Brain microvascular endothelial cell (primary cell): ENCODE measurements at regions not wholly inside any gene's neighbourhood (a gene's known extent, or its start where the extent isn't known, plus 50 kb on each side); places are given as distances from the start of the nearest gene placed in this dataset.

Experiments
- DNase-seq: peaks from one replicate; pipeline ENCODE4 v3.0.0-alpha.2; 2020
- H3K27ac ChIP-seq: fragments of 250-450 bp; sonication (Bioruptor Pico); 2 replicates; pipeline ENCODE4 v1.5.1; 2020; ENCODE audit warnings: mild to moderate bottlenecking, moderate library complexity
- H3K27me3 ChIP-seq: fragments of 250-450 bp; sonication (Bioruptor Pico); replicated peaks from 2 replicates; pipeline ENCODE4 v1.5.1; 2020; ENCODE audit warnings: mild to moderate bottlenecking
- H3K36me3 ChIP-seq: fragments of 250-450 bp; sonication (Bioruptor Pico); replicated peaks from 2 replicates; pipeline ENCODE4 v1.5.1; 2020; ENCODE audit warnings: mild to moderate bottlenecking
- H3K4me3 ChIP-seq: 2 replicates; pipeline ENCODE4 v1.5.1; 2011; ENCODE audit warnings: low read depth, mild to moderate bottlenecking, control low read depth, low read length, moderate library complexity
- in situ Hi-C: cut with HindIII; loops from 2 replicates; pipeline ENCODE4 v1.10.0; 2017; ENCODE audit warnings: low sequenced_read_pairs, low pct_ligation_motif_present
- TF ChIP-seq, protein P1 (sequence below): IDR thresholded peaks from 2 replicates; pipeline ENCODE4 v1.5.1; 2011; ENCODE audit warnings: low read depth, mild to moderate bottlenecking, moderate library complexity, low read length, control low read depth, inconsistent platforms; ENCODE audit errors: missing control alignments

DNA sequence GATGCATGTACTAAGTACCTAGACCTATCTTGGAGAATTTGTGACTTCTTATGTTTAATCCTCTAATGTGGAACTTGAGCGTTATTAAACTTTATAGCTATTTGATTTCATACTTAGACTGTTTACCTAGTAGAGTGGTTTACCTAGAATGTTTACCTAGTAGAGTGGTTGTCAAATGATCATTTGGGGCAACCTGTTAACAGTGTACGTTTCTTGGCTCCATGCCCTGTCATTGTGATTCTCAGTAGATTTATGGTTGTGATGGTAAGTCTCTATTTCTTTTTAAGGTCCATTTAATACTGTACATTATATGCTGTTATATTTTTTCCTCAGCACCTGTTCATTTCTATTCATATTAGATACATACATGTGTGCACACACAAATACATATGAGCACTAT lies 233.0 kb upstream of the MAD2L1 start:
- DNase-seq, result no peak
- TF ChIP-seq, protein P1, sequence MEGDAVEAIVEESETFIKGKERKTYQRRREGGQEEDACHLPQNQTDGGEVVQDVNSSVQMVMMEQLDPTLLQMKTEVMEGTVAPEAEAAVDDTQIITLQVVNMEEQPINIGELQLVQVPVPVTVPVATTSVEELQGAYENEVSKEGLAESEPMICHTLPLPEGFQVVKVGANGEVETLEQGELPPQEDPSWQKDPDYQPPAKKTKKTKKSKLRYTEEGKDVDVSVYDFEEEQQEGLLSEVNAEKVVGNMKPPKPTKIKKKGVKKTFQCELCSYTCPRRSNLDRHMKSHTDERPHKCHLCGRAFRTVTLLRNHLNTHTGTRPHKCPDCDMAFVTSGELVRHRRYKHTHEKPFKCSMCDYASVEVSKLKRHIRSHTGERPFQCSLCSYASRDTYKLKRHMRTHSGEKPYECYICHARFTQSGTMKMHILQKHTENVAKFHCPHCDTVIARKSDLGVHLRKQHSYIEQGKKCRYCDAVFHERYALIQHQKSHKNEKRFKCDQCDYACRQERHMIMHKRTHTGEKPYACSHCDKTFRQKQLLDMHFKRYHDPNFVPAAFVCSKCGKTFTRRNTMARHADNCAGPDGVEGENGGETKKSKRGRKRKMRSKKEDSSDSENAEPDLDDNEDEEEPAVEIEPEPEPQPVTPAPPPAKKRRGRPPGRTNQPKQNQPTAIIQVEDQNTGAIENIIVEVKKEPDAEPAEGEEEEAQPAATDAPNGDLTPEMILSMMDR, result no peak
- Histone ChIP-seq H3K27me3 (no peaks in the 10 kb centered on the region), H3K36me3 (no peaks in the 10 kb centered on the region), H3K4me3 (no peak overlapping the region), H3K27ac (no peak overlapping the region)
- in situ Hi-C loops, result no loop called here

- H3K27ac ChIP-seq, result no peak overlapping the region
- no peaks in the 10 kb centered on the region for H3K27me3 ChIP-seq
- TF ChIP-seq, protein P1, result no peak
- no peak for DNase-seq
- in situ Hi-C loops, result no loop called here
- H3K36me3 ChIP-seq, result no peaks in the 10 kb centered on the region
- no peak overlapping the region for H3K4me3 ChIP-seq
Measured at GRCh38 chr4:120293341-120293740, 226.7 kb upstream of the MAD2L1 start.

- in situ Hi-C loops, result no loop called here
Measured at GRCh38 chr4:120291541-120291940, 224.9 kb upstream of the MAD2L1 start.

DNA sequence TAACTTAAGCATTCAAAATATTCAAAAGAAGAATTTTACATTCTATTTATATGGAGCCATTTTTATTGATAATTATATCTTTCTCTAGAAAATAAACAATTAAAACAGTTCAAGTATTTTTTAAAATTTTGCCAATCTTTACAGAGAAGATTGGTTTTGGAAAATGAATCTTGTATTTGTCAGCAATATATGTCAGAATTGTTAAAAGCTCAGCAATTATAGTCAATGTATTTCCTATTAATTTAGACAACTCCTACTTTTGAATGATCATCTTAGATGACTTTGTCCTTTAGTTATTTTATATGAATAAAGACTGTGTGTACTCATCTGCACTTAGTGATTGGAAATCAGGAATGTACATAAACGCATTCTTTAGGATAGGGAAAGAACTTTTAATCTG lies 223.9 kb upstream of the MAD2L1 start:
- no peak for DNase-seq
- TF ChIP-seq, protein P1, result no peak

More at GRCh38 chr4:120291541-120291940, 224.9 kb upstream of the MAD2L1 start:
- TF ChIP-seq, protein P1, result no peak
- no peaks in the 10 kb centered on the region for H3K36me3 ChIP-seq
- DNase-seq, result no peak
- no peak overlapping the region for H3K4me3 ChIP-seq
- no peaks in the 10 kb centered on the region for H3K27me3 ChIP-seq
- no peak overlapping the region for H3K27ac ChIP-seq

GRCh38 chr4:120286813-120287212 lies 220.2 kb upstream of the MAD2L1 start:
- DNase-seq, result no peak
- in situ Hi-C loops, result no loop called here

More for the DNA sequence above, 223.9 kb upstream of the MAD2L1 start:
- H3K4me3 ChIP-seq, result no peak overlapping the region
- H3K27ac ChIP-seq, result no peak overlapping the region
- no peaks in the 10 kb centered on the region for H3K36me3 ChIP-seq
- in situ Hi-C loops, result no loop called here
- no peaks in the 10 kb centered on the region for H3K27me3 ChIP-seq

GRCh38 chr4:120281581-120281980 lies 214.9 kb upstream of the MAD2L1 start:
- in situ Hi-C loops, result no loop called here
- H3K4me3 ChIP-seq, result no peak overlapping the region

More at GRCh38 chr4:120286813-120287212, 220.2 kb upstream of the MAD2L1 start:
- Histone ChIP-seq H3K27me3 (no peaks in the 10 kb centered on the region), H3K36me3 (no peaks in the 10 kb centered on the region), H3K27ac (no peak overlapping the region), H3K4me3 (no peak overlapping the region)
- TF ChIP-seq, protein P1, result peak; percentile 44

More at GRCh38 chr4:120281581-120281980, 214.9 kb upstream of the MAD2L1 start:
- DNase-seq, result no peak
- H3K27me3 ChIP-seq, result no peaks in the 10 kb centered on the region
- H3K36me3 ChIP-seq, result no peaks in the 10 kb centered on the region
- no peak overlapping the region for H3K27ac ChIP-seq
- TF ChIP-seq, protein P1, result no peak
